ENCODE measurements at regions not wholly inside any gene's neighbourhood (a gene's known extent, or its start where the extent isn't known, plus 50 kb on each side); places are given as distances from the start of the nearest gene placed in this dataset.

DNA sequence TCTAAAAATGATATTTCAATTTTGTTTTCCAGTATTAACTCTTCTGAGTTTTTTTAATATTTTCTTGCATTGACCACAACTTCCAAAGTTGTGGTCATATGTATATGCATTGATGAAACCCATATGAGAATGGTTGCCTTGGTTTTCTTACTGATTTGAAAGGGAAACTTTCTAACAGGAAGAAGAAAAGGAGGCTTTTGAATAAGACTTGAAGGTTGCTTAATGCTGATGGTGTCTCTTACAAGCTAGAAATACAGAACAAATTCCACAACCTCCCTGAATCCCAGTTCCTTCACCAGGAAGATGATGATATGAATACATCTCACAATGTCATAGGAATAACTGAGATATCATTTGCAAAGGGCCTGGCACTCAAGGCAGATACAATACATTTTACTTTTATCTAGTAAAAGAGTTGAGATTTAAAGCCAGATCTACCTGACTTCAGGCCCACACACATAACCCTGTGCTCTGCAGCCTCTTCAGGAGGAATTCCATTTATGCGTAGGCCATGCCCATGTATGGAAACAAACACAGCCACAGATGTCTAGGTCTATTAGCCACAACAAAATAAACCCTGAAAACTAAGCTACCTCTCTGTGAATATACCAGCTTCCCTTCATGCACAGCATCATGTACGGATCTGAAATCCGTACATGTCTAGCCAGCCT is 165.4 kb upstream of the PLEKHG7 start:
- DNase-seq (ENCODE audit: low spot score in 2 of 2): no peak
- H3K27ac Mint-ChIP-seq: no peak overlapping the region
- no peaks in the 10 kb centered on the region for H3K36me3 Mint-ChIP-seq
- H3K9me3 Mint-ChIP-seq: no peaks in the 10 kb centered on the region
- peaks cover 45% of the 10 kb centered on the region for H3K4me1 Mint-ChIP-seq
- no peak for ATAC-seq (ENCODE audit: low read depth)
- H3K27me3 Mint-ChIP-seq: no peaks in the 10 kb centered on the region
- H3K4me3 Mint-ChIP-seq: no peak overlapping the region

GRCh38 chr12:92535961-92536360 is 166.8 kb upstream of the PLEKHG7 start:
- Mint-ChIP-seq H3K9me3 (no peaks in the 10 kb centered on the region), H3K27ac (peak overlapping the region; percentile 11), H3K36me3 (no peaks in the 10 kb centered on the region), H3K4me3 (no peak overlapping the region), H3K4me1 (peaks cover 38% of the 10 kb centered on the region), H3K27me3 (no peaks in the 10 kb centered on the region)
- DNase-seq (ENCODE audit: low spot score in 2 of 2) (no peak), ATAC-seq (ENCODE audit: low read depth) (no peak)

DNA sequence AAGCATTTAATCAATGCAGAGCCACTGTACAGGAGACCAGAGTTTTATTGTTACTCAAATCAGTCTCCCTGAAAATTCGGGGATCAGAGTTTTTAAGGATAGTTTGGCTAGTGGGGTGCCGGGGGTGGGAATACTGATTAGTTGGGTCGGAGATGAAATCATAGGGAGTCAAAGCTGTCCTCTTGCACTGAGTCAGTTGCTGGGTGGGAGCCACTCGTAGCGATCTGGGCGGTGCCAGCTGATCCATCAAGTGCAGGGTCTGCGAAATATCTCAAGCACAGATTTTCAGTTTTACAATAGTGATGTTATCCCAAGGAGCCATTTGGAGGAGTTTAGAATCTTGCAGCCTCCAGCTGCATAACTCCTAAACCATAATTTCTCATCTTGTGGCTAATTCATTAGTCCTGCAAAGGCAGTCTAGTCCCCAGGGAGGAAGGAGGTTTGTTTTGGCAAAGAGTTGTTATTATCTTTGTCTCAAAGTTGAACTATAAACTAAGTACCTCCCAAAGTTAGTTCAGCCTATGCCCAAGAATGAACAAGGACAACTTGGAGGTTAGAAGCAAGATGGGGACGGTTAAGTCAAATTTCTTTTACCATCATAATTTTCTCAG is 169.4 kb upstream of the PLEKHG7 start:
- Mint-ChIP-seq H3K27me3 (no peaks in the 10 kb centered on the region), H3K4me3 (no peak overlapping the region), H3K9me3 (no peaks in the 10 kb centered on the region), H3K27ac (no peak overlapping the region), H3K4me1 (peaks cover 20% of the 10 kb centered on the region), H3K36me3 (no peaks in the 10 kb centered on the region)
- DNase-seq (ENCODE audit: low spot score in 2 of 2) (no peak), ATAC-seq (ENCODE audit: low read depth) (no peak)

DNA sequence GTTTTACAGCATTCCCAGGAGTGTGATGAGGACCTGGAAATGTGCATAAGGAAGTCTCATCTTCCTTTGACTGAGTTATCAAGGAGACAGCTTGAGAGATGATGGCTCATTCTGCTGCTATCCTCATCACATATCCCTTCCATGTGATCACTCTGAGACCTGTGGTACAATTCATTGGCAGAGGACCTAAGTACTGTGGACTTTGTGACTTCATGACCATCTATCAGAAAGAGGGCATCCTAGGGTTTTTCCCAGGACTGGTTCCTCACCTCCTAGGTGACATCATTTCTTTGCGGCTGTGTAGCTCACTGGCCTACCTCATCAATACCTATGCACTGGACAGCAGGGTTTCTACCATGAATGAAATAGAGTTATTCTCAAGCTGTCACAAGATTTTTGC is 172.1 kb upstream of the PLEKHG7 start:
- no peaks in the 10 kb centered on the region for H3K27me3 Mint-ChIP-seq

GRCh38 chr12:92529944-92530343 is 172.8 kb upstream of the PLEKHG7 start:
- Mint-ChIP-seq H3K27me3 (no peaks in the 10 kb centered on the region), H3K36me3 (no peaks in the 10 kb centered on the region), H3K4me3 (no peak overlapping the region), H3K27ac (peak overlapping the region; percentile 24), H3K9me3 (no peaks in the 10 kb centered on the region), H3K4me1 (peaks cover 5% of the 10 kb centered on the region)
- no peak for ATAC-seq (ENCODE audit: low read depth)
- DNase-seq (ENCODE audit: low spot score in 2 of 2): no peak

More for the DNA sequence above, 172.1 kb upstream of the PLEKHG7 start:
- Mint-ChIP-seq H3K27ac (no peak overlapping the region), H3K36me3 (no peaks in the 10 kb centered on the region), H3K9me3 (no peaks in the 10 kb centered on the region), H3K4me1 (peaks cover 9% of the 10 kb centered on the region), H3K4me3 (no peak overlapping the region)
- DNase-seq (ENCODE audit: low spot score in 2 of 2) (no peak), ATAC-seq (ENCODE audit: low read depth) (no peak)

GRCh38 chr12:92528586-92528985 is 174.2 kb upstream of the PLEKHG7 start:
- Mint-ChIP-seq H3K27ac (no peak overlapping the region), H3K4me1 (peaks cover 7% of the 10 kb centered on the region), H3K27me3 (no peaks in the 10 kb centered on the region), H3K4me3 (no peak overlapping the region), H3K9me3 (peaks cover 5% of the 10 kb centered on the region), H3K36me3 (peaks cover under 1% of the 10 kb centered on the region)
- no peak for ATAC-seq (ENCODE audit: low read depth)
- DNase-seq (ENCODE audit: low spot score in 2 of 2): no peak

- peaks cover 2% of the 10 kb centered on the region for H3K36me3 Mint-ChIP-seq
- no peak for DNase-seq (ENCODE audit: low spot score in 2 of 2)
- no peaks in the 10 kb centered on the region for H3K27me3 Mint-ChIP-seq
Measured at GRCh38 chr12:92528097-92528496, 174.7 kb upstream of the PLEKHG7 start.

DNA sequence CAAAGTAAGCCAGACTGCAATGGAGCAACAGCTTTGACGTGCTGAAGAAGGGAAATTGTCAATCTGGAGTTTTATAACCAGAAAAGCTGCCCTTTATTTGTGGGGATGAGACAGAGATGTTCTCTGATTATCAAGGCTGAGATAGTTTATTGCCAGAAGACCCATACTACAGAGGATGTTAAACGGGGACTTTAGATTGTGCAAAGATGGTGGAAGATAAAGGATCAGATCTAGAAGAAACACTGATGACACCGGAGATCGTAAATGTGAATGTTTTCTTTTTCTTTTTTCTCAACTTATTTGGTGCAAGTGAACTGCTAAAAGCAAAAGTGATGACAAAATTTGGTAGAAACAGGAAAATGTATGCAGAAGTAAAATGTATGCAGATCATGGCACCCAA is 178.3 kb upstream of the PLEKHG7 start:
- Mint-ChIP-seq H3K36me3 (peaks cover 2% of the 10 kb centered on the region), H3K27me3 (no peaks in the 10 kb centered on the region), H3K9me3 (peaks cover 7% of the 10 kb centered on the region), H3K27ac (peak overlapping the region; percentile 38), H3K4me1 (peaks cover 7% of the 10 kb centered on the region), H3K4me3 (no peak overlapping the region)
- DNase-seq (ENCODE audit: low spot score in 2 of 2): no peak
- ATAC-seq (ENCODE audit: low read depth): no peak

More at GRCh38 chr12:92528097-92528496, 174.7 kb upstream of the PLEKHG7 start:
- H3K4me1 Mint-ChIP-seq: peaks cover 7% of the 10 kb centered on the region
- peaks cover 7% of the 10 kb centered on the region for H3K9me3 Mint-ChIP-seq
- H3K4me3 Mint-ChIP-seq: no peak overlapping the region
- H3K27ac Mint-ChIP-seq: no peak overlapping the region
- ATAC-seq (ENCODE audit: low read depth): no peak

GRCh38 chr12:92520511-92520910 is 182.3 kb upstream of the PLEKHG7 start:
- peaks cover 7% of the 10 kb centered on the region for H3K9me3 Mint-ChIP-seq
- no peak for ATAC-seq (ENCODE audit: low read depth)
- peaks cover 18% of the 10 kb centered on the region for H3K4me1 Mint-ChIP-seq
- no peak overlapping the region for H3K27ac Mint-ChIP-seq
- H3K4me3 Mint-ChIP-seq: no peak overlapping the region
- no peaks in the 10 kb centered on the region for H3K27me3 Mint-ChIP-seq
- no peak for DNase-seq (ENCODE audit: low spot score in 2 of 2)
- peaks cover 2% of the 10 kb centered on the region for H3K36me3 Mint-ChIP-seq

DNA sequence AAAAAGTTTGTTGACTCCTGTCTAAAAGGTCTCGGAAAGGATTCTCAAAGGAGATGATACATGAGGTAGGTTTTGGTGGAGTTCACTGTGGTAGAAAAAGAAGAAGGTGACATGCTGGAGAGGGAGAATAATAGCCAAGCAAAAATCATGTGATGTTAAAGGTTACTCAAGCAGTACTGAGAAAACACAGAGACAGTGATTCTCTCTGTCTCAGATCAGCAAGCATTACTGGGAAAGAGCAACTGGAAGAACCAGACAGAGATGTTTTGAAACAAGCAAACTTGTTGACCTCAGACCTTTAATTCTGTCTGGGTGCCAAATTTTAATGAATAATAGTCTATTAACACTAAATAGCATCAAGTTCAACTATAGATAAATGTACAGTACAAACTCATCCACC is 183.5 kb upstream of the PLEKHG7 start:
- H3K4me1 Mint-ChIP-seq: peaks cover 19% of the 10 kb centered on the region

GRCh38 chr12:92518071-92518470 is 184.7 kb upstream of the PLEKHG7 start:
- Mint-ChIP-seq H3K4me3 (no peak overlapping the region), H3K27me3 (no peaks in the 10 kb centered on the region), H3K27ac (no peak overlapping the region), H3K9me3 (no peaks in the 10 kb centered on the region), H3K36me3 (no peaks in the 10 kb centered on the region), H3K4me1 (peaks cover 16% of the 10 kb centered on the region)
- ATAC-seq (ENCODE audit: low read depth) (no peak), DNase-seq (ENCODE audit: low spot score in 2 of 2) (no peak)

More for the DNA sequence above, 183.5 kb upstream of the PLEKHG7 start:
- ATAC-seq (ENCODE audit: low read depth): no peak
- peaks cover 5% of the 10 kb centered on the region for H3K9me3 Mint-ChIP-seq
- no peak overlapping the region for H3K27ac Mint-ChIP-seq
- H3K36me3 Mint-ChIP-seq: peaks cover 2% of the 10 kb centered on the region
- H3K4me3 Mint-ChIP-seq: no peak overlapping the region
- no peak for DNase-seq (ENCODE audit: low spot score in 2 of 2)
- no peaks in the 10 kb centered on the region for H3K27me3 Mint-ChIP-seq

DNA sequence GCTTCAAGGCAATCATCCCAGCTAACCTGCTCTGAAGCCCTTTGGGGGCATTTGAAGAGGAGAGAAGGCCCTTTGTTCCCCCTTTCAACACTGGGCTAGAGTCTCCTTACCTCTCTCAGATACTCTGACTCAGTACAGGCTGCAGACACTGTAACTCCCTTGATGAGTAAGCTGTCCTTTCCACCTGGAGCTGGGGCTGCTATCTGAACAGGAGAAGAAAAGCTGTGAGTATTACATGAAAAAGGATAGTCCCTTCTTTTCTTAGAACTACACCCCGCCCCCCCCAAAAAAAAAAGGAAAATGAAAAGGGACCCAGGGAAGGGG is 186.6 kb upstream of the PLEKHG7 start:
- no peak for ATAC-seq (ENCODE audit: low read depth)

GRCh38 chr12:92513231-92513730 is 189.5 kb upstream of the PLEKHG7 start:
- no peaks in the 10 kb centered on the region for H3K27me3 Mint-ChIP-seq
- H3K36me3 Mint-ChIP-seq: peaks cover 7% of the 10 kb centered on the region
- H3K9me3 Mint-ChIP-seq: peaks cover 5% of the 10 kb centered on the region
- peaks cover 12% of the 10 kb centered on the region for H3K4me1 Mint-ChIP-seq
- DNase-seq (ENCODE audit: low spot score in 2 of 2): no peak
- no peak for ATAC-seq (ENCODE audit: low read depth)
- no peak overlapping the region for H3K4me3 Mint-ChIP-seq
- H3K27ac Mint-ChIP-seq: no peak overlapping the region

More for the DNA sequence above, 186.6 kb upstream of the PLEKHG7 start:
- H3K36me3 Mint-ChIP-seq: peaks cover 2% of the 10 kb centered on the region
- no peaks in the 10 kb centered on the region for H3K27me3 Mint-ChIP-seq
- H3K4me3 Mint-ChIP-seq: no peak overlapping the region
- peaks cover 16% of the 10 kb centered on the region for H3K4me1 Mint-ChIP-seq
- no peaks in the 10 kb centered on the region for H3K9me3 Mint-ChIP-seq
- peak overlapping the region; percentile 33 for H3K27ac Mint-ChIP-seq
- no peak for DNase-seq (ENCODE audit: low spot score in 2 of 2)

DNA sequence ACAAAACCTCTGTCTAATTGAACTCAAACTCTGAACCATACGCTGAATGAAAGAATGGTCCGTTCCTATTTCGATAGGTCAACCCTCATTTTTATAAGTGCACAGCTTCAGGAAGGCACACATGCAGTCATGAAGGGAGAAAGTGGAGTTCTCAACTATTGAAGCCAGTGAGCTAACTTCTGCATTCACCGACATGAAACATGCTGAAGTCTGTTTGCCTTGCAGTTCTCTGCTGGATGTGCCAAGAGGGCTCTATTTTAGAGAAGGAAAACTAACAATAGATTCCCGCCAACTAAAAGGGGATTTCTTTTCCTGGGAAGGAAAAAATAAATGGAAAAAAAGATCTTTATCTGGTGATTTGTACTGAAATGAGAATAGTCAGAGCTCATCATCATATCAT is 191.0 kb upstream of the PLEKHG7 start:
- Mint-ChIP-seq H3K9me3 (peaks cover 5% of the 10 kb centered on the region), H3K27me3 (no peaks in the 10 kb centered on the region), H3K4me1 (peaks cover 13% of the 10 kb centered on the region), H3K4me3 (no peak overlapping the region), H3K36me3 (peaks cover 8% of the 10 kb centered on the region), H3K27ac (no peak overlapping the region)
- no peak for ATAC-seq (ENCODE audit: low read depth)
- no peak for DNase-seq (ENCODE audit: low spot score in 2 of 2)
